Left lung (tissue), 4 donors: ENCODE measurements at regions not wholly inside any gene's neighbourhood (a gene's known extent, or its start where the extent isn't known, plus 50 kb on each side); places are given as distances from the start of the nearest gene placed in this dataset.

ENCODE experiments used
- ATAC-seq: fragments of 200-7000 bp; cut with Tn5 transposase; one replicate; pipeline ENCODE4 v1.9.1; 2020; ENCODE audit warnings: moderate library complexity
- DNase-seq, 4 donors: peaks; one replicate each; pipeline ENCODE4 v3.0.0-alpha.2; 2013 to 2020
- H3K27ac ChIP-seq, 2 donors: fragments of 200-600 bp; sonication (generic) in 1 of 2; one replicate each; pipeline versions ENCODE4 v1.5.0 to v1.8.0; 2020 to 2021
- H3K27me3 ChIP-seq, 2 donors: fragments of 200-600 bp; sonication (generic) in 1 of 2; one replicate each; pipeline versions ENCODE4 v1.5.0 to v1.8.0; 2020 to 2021
- H3K36me3 ChIP-seq, 2 donors: fragments of 200-600 bp; sonication (generic) in 1 of 2; one replicate each; pipeline versions ENCODE4 v1.5.0 to v1.8.0; 2020 to 2021
- H3K4me1 ChIP-seq, 2 donors: fragments of 200-600 bp; one replicate each; pipeline ENCODE4 v1.8.0; 2021
- H3K4me3 ChIP-seq, 2 donors: fragments of 200-600 bp; sonication (generic) in 1 of 2; one replicate each; pipeline versions ENCODE4 v1.5.0 to v1.8.0; 2020 to 2021; ENCODE audit warnings: mild to moderate bottlenecking in 1 of 2
- H3K9me3 ChIP-seq, 2 donors: fragments of 200-600 bp; sonication (generic) in 1 of 2; one replicate each; pipeline versions ENCODE4 v1.5.0 to v1.8.0; 2020 to 2021
- intact Hi-C, 2 donors: fragments of 100-400 bp; cut with DNase I; formaldehyde crosslinking; loops; one replicate each; pipeline versions ENCODE4 v1.11.2 to v1.14.2; 2022
- TF ChIP-seq, protein P1 (sequence below), 2 donors: fragments of 200-600 bp; sonication (generic) in 1 of 2; IDR thresholded peaks; one replicate each; pipeline versions ENCODE4 v1.5.0 to v1.8.0; 2021; ENCODE audit warnings: antibody characterized with exemption in 2 of 2
- donor health status: DM: no; HTN: yes; CAD: no.
- donor health status: DM: no; HTN: no; CAD: no.

DNA sequence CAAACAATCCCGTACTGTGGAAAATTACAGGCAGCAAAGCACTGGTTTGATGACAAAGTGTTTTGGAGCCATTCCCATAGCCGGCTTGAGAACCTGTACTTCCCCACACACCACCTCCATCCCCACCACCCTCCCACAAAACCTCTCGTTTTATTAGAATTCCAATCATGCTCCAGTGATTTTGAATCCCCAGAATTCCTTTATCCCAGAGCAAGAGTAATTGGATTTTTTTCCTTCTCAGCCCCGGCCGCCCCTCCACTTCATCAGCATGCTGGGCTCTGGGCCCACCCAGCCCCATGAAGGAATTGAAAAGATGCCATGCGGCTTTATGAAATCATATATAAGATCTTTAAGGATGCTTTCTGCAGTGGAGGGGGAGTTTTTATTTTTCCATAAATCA is 136.6 kb downstream of the OMA1 start:
- intact Hi-C loops = no loop called here
- no peaks in the 10 kb centered on the region for H3K9me3 ChIP-seq
- ATAC-seq (no peak), DNase-seq (no peak)
- H3K27me3 ChIP-seq = no peaks in the 10 kb centered on the region
- no peak overlapping the region for H3K27ac ChIP-seq
- H3K4me3 ChIP-seq = no peak overlapping the region
- TF ChIP-seq, protein P1, sequence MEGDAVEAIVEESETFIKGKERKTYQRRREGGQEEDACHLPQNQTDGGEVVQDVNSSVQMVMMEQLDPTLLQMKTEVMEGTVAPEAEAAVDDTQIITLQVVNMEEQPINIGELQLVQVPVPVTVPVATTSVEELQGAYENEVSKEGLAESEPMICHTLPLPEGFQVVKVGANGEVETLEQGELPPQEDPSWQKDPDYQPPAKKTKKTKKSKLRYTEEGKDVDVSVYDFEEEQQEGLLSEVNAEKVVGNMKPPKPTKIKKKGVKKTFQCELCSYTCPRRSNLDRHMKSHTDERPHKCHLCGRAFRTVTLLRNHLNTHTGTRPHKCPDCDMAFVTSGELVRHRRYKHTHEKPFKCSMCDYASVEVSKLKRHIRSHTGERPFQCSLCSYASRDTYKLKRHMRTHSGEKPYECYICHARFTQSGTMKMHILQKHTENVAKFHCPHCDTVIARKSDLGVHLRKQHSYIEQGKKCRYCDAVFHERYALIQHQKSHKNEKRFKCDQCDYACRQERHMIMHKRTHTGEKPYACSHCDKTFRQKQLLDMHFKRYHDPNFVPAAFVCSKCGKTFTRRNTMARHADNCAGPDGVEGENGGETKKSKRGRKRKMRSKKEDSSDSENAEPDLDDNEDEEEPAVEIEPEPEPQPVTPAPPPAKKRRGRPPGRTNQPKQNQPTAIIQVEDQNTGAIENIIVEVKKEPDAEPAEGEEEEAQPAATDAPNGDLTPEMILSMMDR (IDR thresholded peaks at IDR 0.05) = no peak
- H3K36me3 ChIP-seq = no peaks in the 10 kb centered on the region
- H3K4me1 ChIP-seq = no peaks in the 10 kb centered on the region

DNA sequence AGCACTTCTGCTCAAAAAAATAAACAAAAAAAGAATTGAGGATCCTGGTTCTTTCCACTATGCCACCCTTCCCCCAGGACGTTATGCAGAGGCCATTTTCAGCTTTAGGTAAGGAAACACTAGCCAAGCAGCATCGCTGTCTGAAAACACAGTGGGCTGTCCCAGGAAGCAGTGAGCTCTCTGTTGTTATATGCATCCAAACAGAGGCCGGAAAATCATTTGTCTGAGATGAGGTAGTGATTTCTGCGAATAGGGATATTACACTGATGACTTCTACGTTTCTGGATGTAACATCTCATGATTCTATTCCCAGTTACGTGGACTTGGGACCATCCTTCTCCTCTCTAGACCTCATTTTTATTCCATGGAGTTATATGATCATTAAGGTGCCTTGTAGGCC is 137.2 kb downstream of the OMA1 start:
- intact Hi-C loops = no loop called here
- TF ChIP-seq, protein P1 (IDR thresholded peaks at IDR 0.05) = no peak
- Histone ChIP-seq H3K9me3 (no peaks in the 10 kb centered on the region), H3K36me3 (no peaks in the 10 kb centered on the region), H3K27ac (no peak overlapping the region), H3K4me1 (no peaks in the 10 kb centered on the region), H3K4me3 (no peak overlapping the region), H3K27me3 (no peaks in the 10 kb centered on the region)
- DNase-seq = no peak
- ATAC-seq = no peak

- DNase-seq = no peak
- intact Hi-C loops = no loop called here
- ATAC-seq = no peak
Observed at GRCh38 chr1:58406301-58407071, 140.0 kb downstream of the OMA1 start.

DNA sequence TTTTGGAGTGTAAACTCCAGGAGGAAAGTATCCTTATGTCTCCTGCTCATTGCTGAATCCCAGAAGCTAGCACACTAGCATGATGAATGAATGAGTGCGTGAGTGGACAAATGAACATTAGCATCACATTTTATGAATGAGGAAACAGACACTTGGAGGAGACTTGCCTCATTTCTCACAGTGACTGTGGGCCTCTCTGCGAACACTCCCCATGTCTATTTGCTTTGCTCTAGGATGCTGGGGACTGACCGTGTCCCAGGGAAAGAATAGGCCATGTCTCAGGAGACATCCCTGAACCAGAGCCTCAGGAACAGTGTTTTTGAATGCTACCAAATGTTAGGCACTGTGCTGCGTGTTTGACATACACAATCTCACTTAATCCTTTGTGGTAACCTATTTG is 140.9 kb downstream of the OMA1 start:
- no peaks in the 10 kb centered on the region for H3K9me3 ChIP-seq
- DNase-seq (no peak), ATAC-seq (no peak)
- intact Hi-C loops = no loop called here
- TF ChIP-seq, protein P1 (IDR thresholded peaks at IDR 0.05) = no peak
- no peak overlapping the region for H3K4me3 ChIP-seq
- no peaks in the 10 kb centered on the region for H3K4me1 ChIP-seq
- H3K27ac ChIP-seq = no peak overlapping the region
- no peaks in the 10 kb centered on the region for H3K36me3 ChIP-seq
- no peaks in the 10 kb centered on the region for H3K27me3 ChIP-seq

More at GRCh38 chr1:58406301-58407071, 140.0 kb downstream of the OMA1 start:
- no peaks in the 10 kb centered on the region for H3K4me1 ChIP-seq
- no peaks in the 10 kb centered on the region for H3K9me3 ChIP-seq
- H3K4me3 ChIP-seq = no peak overlapping the region
- TF ChIP-seq, protein P1 (IDR thresholded peaks at IDR 0.05) = no peak
- no peaks in the 10 kb centered on the region for H3K27me3 ChIP-seq
- H3K27ac ChIP-seq = no peak overlapping the region
- H3K36me3 ChIP-seq = no peaks in the 10 kb centered on the region

GRCh38 chr1:58403894-58404293 is 142.6 kb downstream of the OMA1 start:
- intact Hi-C loops = no loop called here
- H3K4me1 ChIP-seq = no peaks in the 10 kb centered on the region
- H3K27me3 ChIP-seq = no peaks in the 10 kb centered on the region
- no peak for DNase-seq
- no peaks in the 10 kb centered on the region for H3K36me3 ChIP-seq
- no peaks in the 10 kb centered on the region for H3K9me3 ChIP-seq
- H3K4me3 ChIP-seq = no peak overlapping the region
- TF ChIP-seq, protein P1 (IDR thresholded peaks at IDR 0.05) = no peak
- ATAC-seq = no peak
- H3K27ac ChIP-seq = no peak overlapping the region
